ENCODE measurements at regions not wholly inside any gene's neighbourhood (a gene's known extent, or its start where the extent isn't known, plus 50 kb on each side); places are given as distances from the start of the nearest gene placed in this dataset. TPM values are rescaled to one million over a fixed set of nuclear protein-coding genes. Genes with fewer than 3 reads are reported as not detected.

- H3K36me3 ChIP-seq: no peaks in the 10 kb centered on the region
- no peak for DNase-seq (ENCODE audit: low spot score in 2 of 2)
- peak overlapping the region in 1 of 4 donors; percentile 13 for H3K27ac ChIP-seq
- no peak overlapping the region for H3K4me3 ChIP-seq
- no peaks in the 10 kb centered on the region for H3K27me3 ChIP-seq
- peaks cover 0 to 9% (median 0%) of the 10 kb centered on the region in 4 donors for H3K4me1 ChIP-seq
- TF ChIP-seq CTCF (IDR thresholded peaks at IDR 0.05): no peak
- H3K9me3 ChIP-seq: no peaks in the 10 kb centered on the region
Measured at GRCh38 chr5:120405923-120406322, 58.2 kb upstream of the PRR16 start.

GRCh38 chr5:120413686-120414085 lies 50.4 kb upstream of the PRR16 start:
- Histone ChIP-seq H3K4me1 (no peaks in the 10 kb centered on the region), H3K36me3 (no peaks in the 10 kb centered on the region), H3K27me3 (no peaks in the 10 kb centered on the region), H3K27ac (no peak overlapping the region), H3K4me3 (no peak overlapping the region), H3K9me3 (no peaks in the 10 kb centered on the region)
- no peak for DNase-seq (ENCODE audit: low spot score in 2 of 2)
- TF ChIP-seq EP300 (IDR thresholded peaks at IDR 0.05) (no peak), POLR2A (IDR thresholded peaks at IDR 0.05) (no peak), CTCF (IDR thresholded peaks at IDR 0.05) (no peak)
- WGBS, 2 donors: 81 to 84% methylated on average over 3 of the region's 3 CpGs

Small RNAs in the stretch of these regions (small RNA-seq; reads per million reads assigned to genes)
- gene RNU6-718P: not detected

Measured in tibial nerve (tissue), 4 donors.